HCT116 (cell line): ENCODE measurements at regions not wholly inside any gene's neighbourhood (a gene's known extent, or its start where the extent isn't known, plus 50 kb on each side); places are given as distances from the start of the nearest gene placed in this dataset.

Experiments
- ATAC-seq: fragments of 200-7000 bp; cut with Tn5 transposase; 2 replicates; pipeline ENCODE4 v1.9.1; 2020; ENCODE audit warnings: mild to moderate bottlenecking, moderate library complexity
- BruUV-seq: library from RNA; stranded (reverse); fragments of 400-500 nt; replicated peaks from 2 replicates; lab custom pipeline; 2021; lab: Mats Ljungman, UMichigan
- CTCF ChIA-PET: fragments of 300-600 bp; sonication (Branson Sonifier 250); formaldehyde crosslinking; loops from one replicate; lab custom pipeline; 2021; ENCODE audit warnings: antibody characterized with exemption; lab: Charles Lee
- POLR2A ChIA-PET: fragments of 300-600, 350-600 bp; sonication (Branson Sonifier 250); formaldehyde crosslinking; loops from one replicate; lab custom pipeline; 2021; ENCODE audit warnings: antibody characterized with exemption; lab: Charles Lee
- RAD21 ChIA-PET, 2 experiments: fragments of 300-600 bp; sonication (Branson Sonifier 250); formaldehyde crosslinking; loops; one replicate each; lab custom pipeline; 2023; ENCODE audit warnings: low total read pairs in 2 of 2; ENCODE audit not compliant: uncharacterized antibody in 2 of 2, unreplicated experiment in 2 of 2, low non-redundant PET in 1 of 2; lab: Charles Lee
- DNase-seq: peaks from one replicate; pipeline ENCODE4 v3.0.0-alpha.2; 2010; ENCODE audit warnings: low read depth, low spot score
- H2AFZ ChIP-seq: fragments of 200-600 bp; shearing (Covaris generic), sonication (generic); 2 replicates; pipeline ENCODE4 v1.6.1; 2017; ENCODE audit warnings: low read depth, mixed run types, mixed read lengths, antibody characterized with exemption, low read length; ENCODE audit not compliant: poor library complexity, severe bottlenecking
- H3K27ac ChIP-seq: 2 replicates; pipeline ENCODE4 v1.5.1; 2012; ENCODE audit warnings: low read depth, low read length
- H3K27me3 ChIP-seq: fragments of 200-600 bp; sonication (generic); 2 replicates; pipeline ENCODE4 v1.6.1; 2016; ENCODE audit warnings: mixed run types, low read length, mixed read lengths; ENCODE audit not compliant: insufficient read depth
- H3K36me3 ChIP-seq, 2 experiments: fragments of 200-500 bp in 1 of 2; fragments of 200-600 bp in 1 of 2; sonication (Bioruptor generic) in 1 of 2; sonication (generic) in 1 of 2; 2 replicates each; pipeline versions ENCODE4 v1.5.1 to v1.6.1; 2014 to 2016; ENCODE audit warnings: low read length in 2 of 2, inconsistent platforms in 1 of 2, mixed read lengths in 1 of 2, mixed run types in 1 of 2; ENCODE audit not compliant: insufficient read depth in 2 of 2, control insufficient read depth in 1 of 2
- H3K4me1 ChIP-seq, 2 experiments: fragments of 200-600 bp in 1 of 2; sonication (generic) in 1 of 2; 2 replicates each; pipeline versions ENCODE4 v1.5.1 to v1.6.1; 2012 to 2017; ENCODE audit warnings: low read length in 2 of 2, inconsistent platforms in 1 of 2, mild to moderate bottlenecking in 1 of 2, mixed read lengths in 1 of 2, mixed run types in 1 of 2, moderate library complexity in 1 of 2; ENCODE audit not compliant: insufficient read depth in 2 of 2, control insufficient read depth in 1 of 2
- H3K4me2 ChIP-seq: fragments of 200-600 bp; sonication (generic); 2 replicates; pipeline ENCODE4 v1.6.1; 2017; ENCODE audit warnings: mixed run types, low read length, mixed read lengths
- H3K4me3 ChIP-seq, 2 experiments: fragments of 200-600 bp in 1 of 2; sonication (generic) in 1 of 2; replicated peaks in 1 of 2; 2 replicates each; pipeline ENCODE4 v1.5.1; 2011 to 2016; ENCODE audit warnings: low read length in 2 of 2, control low read depth in 1 of 2, low read depth in 1 of 2, mild to moderate bottlenecking in 1 of 2, mixed read lengths in 1 of 2, mixed run types in 1 of 2
- H3K79me2 ChIP-seq: fragments of 200-600 bp; sonication (generic); 2 replicates; pipeline ENCODE4 v1.6.1; 2017; ENCODE audit warnings: mild to moderate bottlenecking, mixed run types, low read length, moderate library complexity, mixed read lengths; ENCODE audit not compliant: insufficient read depth
- H3K9ac ChIP-seq: fragments of 200-600 bp; sonication (generic); 2 replicates; pipeline ENCODE4 v1.6.1; 2016; ENCODE audit warnings: low read length, mixed read lengths
- H3K9me2 ChIP-seq: fragments of 200-600 bp; sonication (generic), shearing (Covaris generic); 2 replicates; pipeline ENCODE4 v1.6.1; 2017; ENCODE audit warnings: mixed run types, mild to moderate bottlenecking, moderate library complexity; ENCODE audit not compliant: insufficient read depth
- H3K9me3 ChIP-seq, 2 experiments: fragments of 200-500 bp in 1 of 2; fragments of 200-600 bp in 1 of 2; sonication (Bioruptor generic) in 1 of 2; sonication (generic) in 1 of 2; 2 replicates each; pipeline ENCODE4 v1.6.1; 2014 to 2017; ENCODE audit warnings: low read length in 2 of 2, mixed read lengths in 2 of 2, inconsistent platforms in 1 of 2, low read depth in 1 of 2, mild to moderate bottlenecking in 1 of 2, mixed run types in 1 of 2, moderate library complexity in 1 of 2; ENCODE audit not compliant: control insufficient read depth in 1 of 2, insufficient read depth in 1 of 2
- H4K20me1 ChIP-seq: fragments of 200-600 bp; sonication (generic), shearing (Covaris generic); 2 replicates; pipeline ENCODE4 v1.6.1; 2017; ENCODE audit warnings: mixed run types, mild to moderate bottlenecking, moderate library complexity; ENCODE audit not compliant: insufficient read depth
- CEBPB ChIP-seq: IDR thresholded peaks from 2 replicates; pipeline ENCODE4 v1.6.1; 2012; ENCODE audit warnings: low read depth
- EGR1 ChIP-seq: IDR thresholded peaks from 2 replicates; pipeline ENCODE4 v1.6.1; 2012; ENCODE audit warnings: low read depth
- ELF1 ChIP-seq: IDR thresholded peaks from 2 replicates; pipeline ENCODE4 v1.6.1; 2012; ENCODE audit warnings: low read depth, borderline replicate concordance
- FOSL1 ChIP-seq: IDR thresholded peaks from 2 replicates; pipeline ENCODE4 v1.6.1; 2012; ENCODE audit warnings: low read depth
- JUND ChIP-seq: IDR thresholded peaks from 2 replicates; pipeline ENCODE4 v1.6.1; 2012
- MAX ChIP-seq: IDR thresholded peaks from 2 replicates; pipeline ENCODE4 v1.6.1; 2012
- POLR2A ChIP-seq: IDR thresholded peaks from 2 replicates; pipeline ENCODE4 v1.7.0; 2011; ENCODE audit warnings: borderline replicate concordance; ENCODE audit not compliant: insufficient read depth, insufficient read length; ENCODE audit errors: extremely low read depth
- RAD21 ChIP-seq: IDR thresholded peaks from 2 replicates; pipeline ENCODE4 v1.6.1; 2012; ENCODE audit warnings: low read depth, mild to moderate bottlenecking
- SRF ChIP-seq: IDR thresholded peaks from 2 replicates; pipeline ENCODE4 v1.6.1; 2012; ENCODE audit warnings: low read depth
- ZNF274 ChIP-seq: fragments of 200-500 bp; sonication (Bioruptor generic); IDR thresholded peaks from 2 replicates; pipeline ENCODE4 v1.6.1; 2014; ENCODE audit warnings: mild to moderate bottlenecking, low read depth, low read length, inconsistent platforms
- intact Hi-C: fragments of 100-400 bp; cut with micrococcal nuclease; formaldehyde crosslinking; loops from 2 replicates; pipeline ENCODE4 v1.10.0; 2022
- TF ChIP-seq, protein P1 (sequence below): IDR thresholded peaks from 2 replicates; pipeline ENCODE4 v1.6.1; 2012
- TF ChIP-seq, protein P2 (sequence below): IDR thresholded peaks from 2 replicates; pipeline ENCODE4 v1.6.1; 2011; ENCODE audit warnings: mild to moderate bottlenecking, low read length, moderate library complexity; ENCODE audit not compliant: insufficient replicate concordance; ENCODE audit errors: extremely low read depth
- TF ChIP-seq, protein P3 (sequence below): IDR thresholded peaks from 2 replicates; pipeline ENCODE4 v1.6.1; 2012; ENCODE audit warnings: low read depth

DNA sequence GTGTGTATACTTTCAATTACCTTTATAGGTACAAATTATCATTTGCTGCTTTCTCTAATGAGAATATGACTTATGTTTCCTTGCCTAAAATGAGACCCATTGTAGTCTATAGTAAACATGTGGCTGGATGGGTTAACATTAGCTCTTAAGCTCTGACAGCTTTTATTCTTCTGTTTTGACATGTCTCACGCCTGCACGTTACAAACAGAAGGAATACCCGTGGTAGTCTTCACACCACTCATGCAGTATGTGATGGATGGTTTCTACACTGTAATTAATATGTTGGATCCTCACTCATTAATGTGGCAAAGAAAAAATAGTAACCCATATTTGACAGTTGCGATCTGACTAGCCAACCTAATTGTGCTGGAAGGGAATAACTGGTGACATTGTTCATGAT is 133.4 kb upstream of the MITF start:
- no peaks in the 10 kb centered on the region for H3K9me2 ChIP-seq
- TF ChIP-seq, protein P1, sequence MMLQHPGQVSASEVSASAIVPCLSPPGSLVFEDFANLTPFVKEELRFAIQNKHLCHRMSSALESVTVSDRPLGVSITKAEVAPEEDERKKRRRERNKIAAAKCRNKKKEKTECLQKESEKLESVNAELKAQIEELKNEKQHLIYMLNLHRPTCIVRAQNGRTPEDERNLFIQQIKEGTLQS, result no peak
- TF ChIP-seq ZNF274 (no peak), FOSL1 (no peak)
- TF ChIP-seq, all 23 proteins: peak for 0
- POLR2A ChIA-PET, result no interaction called here
- ATAC-seq (no peak), DNase-seq (no peak)
- no peaks in the 10 kb centered on the region for H3K79me2 ChIP-seq
- CTCF ChIA-PET, result no interaction called here
- no peaks in the 10 kb centered on the region for H3K4me1 ChIP-seq
- RAD21 ChIA-PET, result no interaction called here
- H3K27ac ChIP-seq, result no peak overlapping the region
- no peak overlapping the region for H2AFZ ChIP-seq
- no peaks in the 10 kb centered on the region for H3K9me3 ChIP-seq
- no peak overlapping the region for H3K4me3 ChIP-seq
- H3K4me2 ChIP-seq, result no peak overlapping the region
- intact Hi-C loops, result no loop called here
- no peaks in the 10 kb centered on the region for H3K27me3 ChIP-seq
- H3K9ac ChIP-seq, result no peak overlapping the region
- no peaks in the 10 kb centered on the region for H4K20me1 ChIP-seq
- H3K36me3 ChIP-seq, result no peaks in the 10 kb centered on the region
- no TSS peak for BruUV-seq

- CTCF ChIA-PET, result no interaction called here
- ATAC-seq (no peak), DNase-seq (no peak)
- Histone ChIP-seq H3K9me3 (no peaks in the 10 kb centered on the region), H3K27ac (no peak overlapping the region), H3K79me2 (no peaks in the 10 kb centered on the region), H2AFZ (no peak overlapping the region), H3K27me3 (no peaks in the 10 kb centered on the region), H3K4me3 (no peak overlapping the region), H4K20me1 (no peaks in the 10 kb centered on the region), H3K36me3 (no peaks in the 10 kb centered on the region), H3K9ac (no peak overlapping the region), H3K4me2 (no peak overlapping the region), H3K4me1 (no peaks in the 10 kb centered on the region), H3K9me2 (no peaks in the 10 kb centered on the region)
- intact Hi-C loops, result no loop called here
- RAD21 ChIA-PET, result no interaction called here
- POLR2A ChIA-PET, result no interaction called here
- no TSS peak for BruUV-seq
- no peak for TF ChIP-seq SRF
- TF ChIP-seq JUND, result no peak
- TF ChIP-seq ELF1, result no peak
- TF ChIP-seq FOSL1, result no peak
- no peak for TF ChIP-seq MAX
- TF ChIP-seq, protein P2, sequence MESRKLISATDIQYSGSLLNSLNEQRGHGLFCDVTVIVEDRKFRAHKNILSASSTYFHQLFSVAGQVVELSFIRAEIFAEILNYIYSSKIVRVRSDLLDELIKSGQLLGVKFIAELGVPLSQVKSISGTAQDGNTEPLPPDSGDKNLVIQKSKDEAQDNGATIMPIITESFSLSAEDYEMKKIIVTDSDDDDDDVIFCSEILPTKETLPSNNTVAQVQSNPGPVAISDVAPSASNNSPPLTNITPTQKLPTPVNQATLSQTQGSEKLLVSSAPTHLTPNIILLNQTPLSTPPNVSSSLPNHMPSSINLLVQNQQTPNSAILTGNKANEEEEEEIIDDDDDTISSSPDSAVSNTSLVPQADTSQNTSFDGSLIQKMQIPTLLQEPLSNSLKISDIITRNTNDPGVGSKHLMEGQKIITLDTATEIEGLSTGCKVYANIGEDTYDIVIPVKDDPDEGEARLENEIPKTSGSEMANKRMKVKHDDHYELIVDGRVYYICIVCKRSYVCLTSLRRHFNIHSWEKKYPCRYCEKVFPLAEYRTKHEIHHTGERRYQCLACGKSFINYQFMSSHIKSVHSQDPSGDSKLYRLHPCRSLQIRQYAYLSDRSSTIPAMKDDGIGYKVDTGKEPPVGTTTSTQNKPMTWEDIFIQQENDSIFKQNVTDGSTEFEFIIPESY, result no peak
- no peak for TF ChIP-seq CEBPB
- no peak for TF ChIP-seq ZNF274
- TF ChIP-seq RAD21, result no peak
- no peak for TF ChIP-seq EGR1
- TF ChIP-seq, protein P1, result no peak
- TF ChIP-seq POLR2A, result no peak
- TF ChIP-seq, protein P3, sequence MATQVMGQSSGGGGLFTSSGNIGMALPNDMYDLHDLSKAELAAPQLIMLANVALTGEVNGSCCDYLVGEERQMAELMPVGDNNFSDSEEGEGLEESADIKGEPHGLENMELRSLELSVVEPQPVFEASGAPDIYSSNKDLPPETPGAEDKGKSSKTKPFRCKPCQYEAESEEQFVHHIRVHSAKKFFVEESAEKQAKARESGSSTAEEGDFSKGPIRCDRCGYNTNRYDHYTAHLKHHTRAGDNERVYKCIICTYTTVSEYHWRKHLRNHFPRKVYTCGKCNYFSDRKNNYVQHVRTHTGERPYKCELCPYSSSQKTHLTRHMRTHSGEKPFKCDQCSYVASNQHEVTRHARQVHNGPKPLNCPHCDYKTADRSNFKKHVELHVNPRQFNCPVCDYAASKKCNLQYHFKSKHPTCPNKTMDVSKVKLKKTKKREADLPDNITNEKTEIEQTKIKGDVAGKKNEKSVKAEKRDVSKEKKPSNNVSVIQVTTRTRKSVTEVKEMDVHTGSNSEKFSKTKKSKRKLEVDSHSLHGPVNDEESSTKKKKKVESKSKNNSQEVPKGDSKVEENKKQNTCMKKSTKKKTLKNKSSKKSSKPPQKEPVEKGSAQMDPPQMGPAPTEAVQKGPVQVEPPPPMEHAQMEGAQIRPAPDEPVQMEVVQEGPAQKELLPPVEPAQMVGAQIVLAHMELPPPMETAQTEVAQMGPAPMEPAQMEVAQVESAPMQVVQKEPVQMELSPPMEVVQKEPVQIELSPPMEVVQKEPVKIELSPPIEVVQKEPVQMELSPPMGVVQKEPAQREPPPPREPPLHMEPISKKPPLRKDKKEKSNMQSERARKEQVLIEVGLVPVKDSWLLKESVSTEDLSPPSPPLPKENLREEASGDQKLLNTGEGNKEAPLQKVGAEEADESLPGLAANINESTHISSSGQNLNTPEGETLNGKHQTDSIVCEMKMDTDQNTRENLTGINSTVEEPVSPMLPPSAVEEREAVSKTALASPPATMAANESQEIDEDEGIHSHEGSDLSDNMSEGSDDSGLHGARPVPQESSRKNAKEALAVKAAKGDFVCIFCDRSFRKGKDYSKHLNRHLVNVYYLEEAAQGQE, result no peak
These were observed 134.4 kb upstream of the MITF start for GRCh38 chr3:69604735-69605450.
